Gastrocnemius medialis (tissue), 4 donors: ENCODE measurements at regions not wholly inside any gene's neighbourhood (a gene's known extent, or its start where the extent isn't known, plus 50 kb on each side); places are given as distances from the start of the nearest gene placed in this dataset.

Experiments used
- POLR2A ChIP-seq, 2 donors: fragments of 450-650 bp; IDR thresholded peaks; one replicate each; pipeline ENCODE4 v1.6.1; 2017; ENCODE audit warnings: antibody characterized with exemption in 2 of 2, mild to moderate bottlenecking in 2 of 2, moderate library complexity in 2 of 2
- TF ChIP-seq, protein P1 (sequence below), 5 experiments: fragments of 450-650 bp in 3 of 5; fragments of 200-600 bp in 2 of 5; sonication (generic) in 2 of 5; IDR thresholded peaks in 4 of 5; conservative IDR thresholded peaks in 1 of 5; 1 replicate in 4 of 5; 2 replicates in 1 of 5; pipeline ENCODE4 v1.5.1; 2016 to 2019; ENCODE audit warnings: antibody characterized with exemption in 5 of 5, mild to moderate bottlenecking in 3 of 5, moderate library complexity in 3 of 5

DNA sequence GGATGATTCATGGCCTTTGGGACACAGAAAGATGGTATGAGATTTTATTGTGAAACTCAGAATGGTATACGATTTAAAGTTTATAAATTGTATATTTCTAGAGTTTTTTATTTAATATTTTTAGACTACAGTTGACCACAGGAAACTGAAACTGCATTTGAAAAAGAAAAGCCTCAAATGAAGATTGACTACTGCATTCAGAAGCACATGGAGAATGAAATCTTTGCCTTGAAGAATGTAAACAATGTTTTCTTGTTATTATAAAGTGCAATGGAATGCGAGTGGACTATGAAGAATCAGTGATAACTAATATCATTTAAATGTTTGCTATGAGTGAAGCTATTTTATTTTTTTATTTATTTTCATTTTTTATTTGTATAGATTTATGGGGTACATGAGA, 169.1 kb upstream of the CDH18 start:
- TF ChIP-seq, protein P1, sequence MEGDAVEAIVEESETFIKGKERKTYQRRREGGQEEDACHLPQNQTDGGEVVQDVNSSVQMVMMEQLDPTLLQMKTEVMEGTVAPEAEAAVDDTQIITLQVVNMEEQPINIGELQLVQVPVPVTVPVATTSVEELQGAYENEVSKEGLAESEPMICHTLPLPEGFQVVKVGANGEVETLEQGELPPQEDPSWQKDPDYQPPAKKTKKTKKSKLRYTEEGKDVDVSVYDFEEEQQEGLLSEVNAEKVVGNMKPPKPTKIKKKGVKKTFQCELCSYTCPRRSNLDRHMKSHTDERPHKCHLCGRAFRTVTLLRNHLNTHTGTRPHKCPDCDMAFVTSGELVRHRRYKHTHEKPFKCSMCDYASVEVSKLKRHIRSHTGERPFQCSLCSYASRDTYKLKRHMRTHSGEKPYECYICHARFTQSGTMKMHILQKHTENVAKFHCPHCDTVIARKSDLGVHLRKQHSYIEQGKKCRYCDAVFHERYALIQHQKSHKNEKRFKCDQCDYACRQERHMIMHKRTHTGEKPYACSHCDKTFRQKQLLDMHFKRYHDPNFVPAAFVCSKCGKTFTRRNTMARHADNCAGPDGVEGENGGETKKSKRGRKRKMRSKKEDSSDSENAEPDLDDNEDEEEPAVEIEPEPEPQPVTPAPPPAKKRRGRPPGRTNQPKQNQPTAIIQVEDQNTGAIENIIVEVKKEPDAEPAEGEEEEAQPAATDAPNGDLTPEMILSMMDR (IDR thresholded peaks at IDR 0.05 in 4 of 5, conservative IDR thresholded peaks at IDR 0.05 in 1 of 5), result no peak
- TF ChIP-seq POLR2A (IDR thresholded peaks at IDR 0.05), result no peak
